ENCODE measurements at regions not wholly inside any gene's neighbourhood (a gene's known extent, or its start where the extent isn't known, plus 50 kb on each side); places are given as distances from the start of the nearest gene placed in this dataset.

DNA sequence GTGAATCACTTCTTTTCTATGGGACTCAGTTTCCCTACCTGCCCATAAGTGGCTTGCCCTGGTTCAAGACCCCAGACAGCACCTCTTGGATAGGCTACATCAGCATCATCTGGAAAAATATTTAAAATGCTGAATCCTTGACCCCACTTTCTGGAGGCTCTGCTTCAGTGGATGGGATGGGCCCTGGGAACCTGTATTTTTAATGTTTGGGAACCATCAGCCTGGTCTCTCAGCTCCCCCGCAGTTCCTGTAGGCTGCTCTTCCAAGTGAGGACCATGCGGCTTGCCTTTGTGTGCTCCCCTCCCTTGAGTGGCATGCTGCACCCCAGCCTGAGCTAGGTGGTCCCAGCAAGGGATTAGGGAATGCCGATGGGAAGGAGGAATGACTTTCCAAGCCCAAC is 68.3 kb upstream of the CRHR1 start:
- no peak for DNase-seq

DNA sequence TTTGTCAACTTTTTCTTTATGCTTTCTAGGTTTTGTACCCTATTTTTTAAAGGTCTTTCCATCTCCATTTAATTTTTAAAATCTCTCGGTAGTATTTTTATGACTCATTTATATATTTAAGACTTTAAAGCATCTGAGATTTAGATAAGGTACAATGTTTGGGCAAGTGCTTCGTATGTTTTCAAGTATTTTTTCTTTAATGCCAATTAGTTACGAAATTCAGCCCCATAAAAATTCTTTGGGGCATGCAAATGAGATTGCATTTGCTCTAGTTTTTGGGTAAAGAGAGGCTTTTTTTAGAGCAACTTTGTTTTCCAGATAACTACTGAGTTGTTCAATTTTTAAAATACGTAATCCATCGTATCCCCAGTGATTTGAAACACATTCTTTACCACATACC is 65.3 kb upstream of the CRHR1 start:
- DNase-seq = no peak

DNA sequence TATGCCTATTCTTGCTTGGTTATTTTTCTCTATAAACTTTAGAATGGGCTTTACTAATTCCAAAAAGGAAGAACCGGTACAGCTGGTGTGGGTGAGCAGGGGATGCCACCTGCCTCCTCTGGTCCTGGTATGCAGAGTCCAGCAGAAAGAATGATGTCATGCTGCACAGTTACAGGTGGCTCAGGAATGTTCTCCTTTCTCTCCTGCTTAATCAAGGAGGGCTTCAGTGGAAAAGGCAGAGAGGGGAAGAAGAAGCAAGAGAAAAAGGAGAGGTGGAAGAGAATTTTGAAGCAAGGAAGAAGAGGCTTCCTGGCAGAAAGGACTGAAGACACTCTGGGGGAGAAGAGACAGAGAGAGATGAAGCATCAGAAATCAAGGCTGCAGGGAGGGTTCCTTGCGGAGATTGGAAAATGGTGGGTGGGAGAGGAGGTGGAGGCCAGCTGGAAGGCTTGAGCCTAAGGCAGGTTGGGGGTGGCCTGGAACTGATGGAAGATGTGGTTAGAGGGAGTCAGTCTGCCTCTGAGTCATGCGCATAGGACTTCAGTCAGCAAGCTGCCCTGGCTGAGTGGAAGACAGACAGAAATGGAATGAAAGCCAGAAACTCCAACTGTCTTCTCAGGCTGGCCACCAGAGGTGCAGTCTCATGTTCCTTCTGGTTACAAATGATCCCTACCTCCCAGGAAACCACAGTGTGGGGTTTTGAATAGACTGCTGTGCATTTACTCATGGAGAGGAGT is 64.6 kb upstream of the CRHR1 start:
- DNase-seq = no peak

DNA sequence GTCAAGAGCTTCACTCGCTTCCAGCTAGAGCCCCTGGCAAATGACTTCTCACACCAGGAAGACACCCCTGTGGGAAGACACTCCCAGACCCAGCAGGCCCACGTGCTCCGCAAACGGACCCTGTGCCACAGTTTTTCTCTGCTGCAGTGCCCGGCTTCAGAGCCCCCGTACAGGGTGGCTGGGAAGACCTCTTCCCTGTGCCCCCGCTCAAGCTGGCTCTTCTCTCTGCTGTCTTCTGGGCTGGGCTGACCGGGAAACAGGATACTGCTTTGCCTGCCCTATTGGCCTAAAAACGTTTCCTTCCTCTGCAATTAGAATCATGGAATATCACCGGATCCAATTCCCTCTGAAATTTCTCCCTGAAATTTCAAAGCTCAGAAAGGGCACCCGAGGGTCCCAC is 63.7 kb upstream of the CRHR1 start:
- DNase-seq = no peak

DNA sequence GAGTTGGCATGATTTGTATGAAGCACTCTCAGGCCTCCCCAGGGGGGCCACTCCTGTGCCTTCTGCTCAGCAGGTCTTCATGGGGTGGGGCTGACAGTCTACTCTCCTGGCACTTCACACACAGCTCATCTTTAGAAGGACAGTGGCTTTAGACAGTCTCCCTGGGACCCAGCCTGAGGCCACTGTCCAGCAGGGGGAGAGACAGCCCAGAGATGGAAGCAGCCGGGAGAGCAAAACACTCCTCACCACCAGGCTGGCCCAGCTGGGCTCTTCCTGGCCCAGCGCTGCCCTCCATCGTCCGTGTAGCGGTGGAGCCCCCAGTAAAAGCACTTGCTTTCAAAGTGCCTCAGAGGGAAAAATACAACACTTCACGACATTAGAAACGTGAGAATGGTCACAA is 62.0 kb upstream of the CRHR1 start:
- no peak for DNase-seq

DNA sequence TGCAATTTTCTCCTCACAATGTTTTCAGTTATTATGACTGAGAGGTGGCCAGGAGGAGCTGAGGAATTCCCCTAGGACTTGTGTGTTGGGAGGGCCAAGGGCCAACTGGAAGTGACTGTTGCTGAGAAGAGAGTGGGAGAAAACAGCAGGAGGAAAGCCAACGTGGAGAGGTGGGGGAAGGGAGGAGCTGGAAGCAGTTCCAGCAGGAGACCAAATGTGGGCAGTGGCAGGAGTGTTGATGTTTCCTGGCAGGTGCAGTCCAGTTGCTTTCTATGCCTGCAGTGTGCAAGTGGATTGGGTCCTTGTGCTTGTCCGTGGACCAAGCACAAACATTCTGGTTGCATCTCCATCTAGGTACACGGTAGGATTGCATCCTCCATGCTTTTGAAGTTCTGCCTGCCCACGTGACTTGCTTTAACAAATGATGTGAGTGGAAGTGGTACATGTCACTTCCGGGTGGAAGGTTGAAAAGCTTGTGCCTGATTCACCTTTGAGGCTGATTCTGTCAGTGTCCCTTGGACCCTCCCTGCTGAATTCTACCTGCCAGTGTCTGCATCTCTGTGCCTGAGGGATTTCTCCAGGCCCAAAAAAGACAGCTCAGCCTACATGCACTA is 54.7 kb upstream of the CRHR1 start:
- no peak for DNase-seq

DNA sequence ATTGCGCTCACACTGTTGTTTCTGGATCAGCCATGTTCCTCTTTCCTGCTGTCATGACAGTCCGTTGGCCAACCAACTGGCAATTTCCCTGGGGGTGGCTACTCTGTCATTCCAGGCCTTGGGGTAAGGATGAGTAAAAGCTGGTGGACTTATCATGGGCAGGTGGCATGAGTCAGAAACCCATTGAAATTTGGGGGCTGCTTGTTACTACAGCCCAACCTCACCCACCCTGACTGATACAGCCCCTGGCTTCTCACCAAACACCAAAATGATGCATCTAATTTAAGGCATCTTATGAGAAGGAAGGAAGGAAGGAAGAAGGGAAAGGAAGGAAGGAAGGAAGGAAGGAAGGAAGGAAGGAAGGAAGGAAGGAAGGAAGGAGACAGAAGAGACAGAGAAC is 53.9 kb upstream of the CRHR1 start:
- DNase-seq = no peak

DNA sequence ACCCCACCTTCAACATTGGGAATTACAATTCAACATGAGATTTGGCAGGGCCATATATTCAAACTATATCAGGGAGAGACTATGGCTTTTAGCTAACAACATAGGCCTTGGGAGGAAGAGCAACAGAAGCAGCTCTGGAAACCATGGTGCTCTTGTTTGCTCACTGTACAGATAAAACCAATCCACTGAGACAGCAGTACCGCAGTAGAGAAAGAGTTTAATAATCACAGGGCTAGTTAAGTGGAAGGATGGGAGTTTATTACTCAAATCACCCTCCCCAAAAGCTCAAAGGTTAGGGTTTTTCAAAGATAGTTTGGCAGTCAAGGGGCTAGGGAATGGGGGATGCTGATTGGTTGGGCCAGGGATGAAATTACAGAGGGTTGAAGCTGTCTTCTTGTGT is 52.7 kb upstream of the CRHR1 start:
- no peak for DNase-seq

DNA sequence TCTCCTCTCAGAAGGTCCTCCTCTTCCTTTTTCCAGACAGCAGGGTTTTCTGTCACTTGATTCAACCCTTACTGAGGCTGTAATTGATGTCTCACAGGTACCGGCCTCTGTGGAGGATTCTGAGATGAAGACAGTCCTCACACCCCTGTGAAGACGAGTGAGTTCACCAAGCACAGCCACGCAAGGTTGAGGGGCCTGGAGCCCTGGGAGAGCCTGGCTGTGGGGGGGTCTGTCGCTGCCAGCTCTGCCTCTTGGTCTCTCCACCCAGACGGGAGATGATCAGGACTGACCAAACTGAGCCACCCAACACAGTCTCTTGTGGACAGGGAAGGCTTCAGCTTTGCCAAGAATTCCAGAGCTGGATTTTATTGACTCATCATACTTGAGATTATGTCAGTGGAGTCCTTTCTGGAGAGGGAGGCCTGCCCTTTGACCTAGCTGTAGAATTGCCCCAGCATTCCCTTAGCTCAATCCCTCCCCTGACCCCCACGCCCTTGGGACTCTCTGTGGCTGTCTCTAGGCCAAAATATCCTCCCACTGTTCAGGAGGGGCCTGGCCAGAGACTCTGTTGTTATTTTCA is 51.1 kb upstream of the CRHR1 start:
- no peak for DNase-seq

DNA sequence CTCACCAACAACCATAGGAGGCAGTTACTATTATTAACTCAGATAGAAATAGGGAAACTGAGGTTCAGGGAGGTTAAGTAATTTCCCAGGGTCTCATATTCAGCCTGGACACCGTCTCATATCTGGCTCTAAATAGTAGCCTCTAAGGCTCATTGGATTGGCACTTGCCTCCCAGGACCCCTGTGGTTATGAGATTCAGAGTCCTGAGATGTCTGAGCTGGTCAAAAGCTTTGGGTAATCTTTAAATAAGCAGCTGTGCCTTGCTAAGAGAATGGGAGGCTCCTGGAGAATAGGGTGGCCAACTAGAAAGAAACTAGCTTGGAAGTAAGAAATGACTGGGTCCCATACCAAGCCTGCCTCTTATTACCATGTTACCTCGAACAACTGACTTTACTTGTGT is 50.3 kb upstream of the CRHR1 start:
- DNase-seq = no peak
